Tibial nerve (tissue), 4 donors: ENCODE measurements at regions not wholly inside any gene's neighbourhood (a gene's known extent, or its start where the extent isn't known, plus 50 kb on each side); places are given as distances from the start of the nearest gene placed in this dataset.

Experiments used
- CTCF ChIP-seq, 5 experiments: fragments of 200-600 bp in 3 of 5; fragments of 450-650 bp in 2 of 5; sonication (generic) in 3 of 5; IDR thresholded peaks; one replicate each; pipeline ENCODE4 v1.5.1; 2016 to 2019; ENCODE audit warnings: antibody characterized with exemption in 5 of 5, mild to moderate bottlenecking in 3 of 5, moderate library complexity in 2 of 5
- EP300 ChIP-seq, 2 donors: sonication (generic); formaldehyde crosslinking; IDR thresholded peaks; one replicate each; pipeline ENCODE4 v1.6.1; 2017; ENCODE audit warnings: antibody characterized with exemption in 2 of 2, mild to moderate bottlenecking in 1 of 2
- POLR2A ChIP-seq, 2 donors: fragments of 450-650 bp; IDR thresholded peaks; one replicate each; pipeline ENCODE4 v1.6.1; 2017; ENCODE audit warnings: antibody characterized with exemption in 2 of 2, mild to moderate bottlenecking in 2 of 2, moderate library complexity in 2 of 2

- no peak for TF ChIP-seq CTCF (IDR thresholded peaks at IDR 0.05)
- no peak for TF ChIP-seq POLR2A (IDR thresholded peaks at IDR 0.05)
- no peak for TF ChIP-seq EP300 (IDR thresholded peaks at IDR 0.05)
Observed at GRCh38 chr4:126956184-126956897, 676.4 kb upstream of the INTU start.
